Left lung (tissue), 4 donors: ENCODE measurements at regions not wholly inside any gene's neighbourhood (a gene's known extent, or its start where the extent isn't known, plus 50 kb on each side); places are given as distances from the start of the nearest gene placed in this dataset.

Experiments
- ATAC-seq: fragments of 200-7000 bp; cut with Tn5 transposase; one replicate; pipeline ENCODE4 v1.9.1; 2020; ENCODE audit warnings: moderate library complexity
- DNase-seq, 4 donors: peaks; one replicate each; pipeline ENCODE4 v3.0.0-alpha.2; 2013 to 2020
- H3K27ac ChIP-seq, 2 donors: fragments of 200-600 bp; sonication (generic) in 1 of 2; one replicate each; pipeline versions ENCODE4 v1.5.0 to v1.8.0; 2020 to 2021
- H3K27me3 ChIP-seq, 2 donors: fragments of 200-600 bp; sonication (generic) in 1 of 2; one replicate each; pipeline versions ENCODE4 v1.5.0 to v1.8.0; 2020 to 2021
- H3K36me3 ChIP-seq, 2 donors: fragments of 200-600 bp; sonication (generic) in 1 of 2; one replicate each; pipeline versions ENCODE4 v1.5.0 to v1.8.0; 2020 to 2021
- H3K4me1 ChIP-seq, 2 donors: fragments of 200-600 bp; one replicate each; pipeline ENCODE4 v1.8.0; 2021
- H3K4me3 ChIP-seq, 2 donors: fragments of 200-600 bp; sonication (generic) in 1 of 2; one replicate each; pipeline versions ENCODE4 v1.5.0 to v1.8.0; 2020 to 2021; ENCODE audit warnings: mild to moderate bottlenecking in 1 of 2
- H3K9me3 ChIP-seq, 2 donors: fragments of 200-600 bp; sonication (generic) in 1 of 2; one replicate each; pipeline versions ENCODE4 v1.5.0 to v1.8.0; 2020 to 2021
- CTCF ChIP-seq, 2 donors: fragments of 200-600 bp; sonication (generic) in 1 of 2; IDR thresholded peaks; one replicate each; pipeline versions ENCODE4 v1.5.0 to v1.8.0; 2021; ENCODE audit warnings: antibody characterized with exemption in 2 of 2
- intact Hi-C, 2 donors: fragments of 100-400 bp; cut with DNase I; formaldehyde crosslinking; loops; one replicate each; pipeline versions ENCODE4 v1.11.2 to v1.14.2; 2022
- donor health status: DM: no; HTN: yes; CAD: no.
- donor health status: DM: no; HTN: no; CAD: no.

GRCh38 chr3:56919137-56919796 lies 117.5 kb upstream of the ARHGEF3 start:
- H3K27ac ChIP-seq: no peak overlapping the region
- H3K27me3 ChIP-seq: no peaks in the 10 kb centered on the region
- H3K4me3 ChIP-seq: no peak overlapping the region
- ATAC-seq: no peak
- no peak for TF ChIP-seq CTCF (IDR thresholded peaks at IDR 0.05)
- H3K9me3 ChIP-seq: no peaks in the 10 kb centered on the region
- H3K36me3 ChIP-seq: no peaks in the 10 kb centered on the region
- DNase-seq: no peak
- peaks cover 17 to 70% of the 10 kb centered on the region in 2 donors for H3K4me1 ChIP-seq
- intact Hi-C loops: no loop called here

GRCh38 chr3:56918111-56918568 lies 116.4 kb upstream of the ARHGEF3 start:
- H3K4me3 ChIP-seq: no peak overlapping the region
- no peaks in the 10 kb centered on the region for H3K9me3 ChIP-seq
- H3K4me1 ChIP-seq: peaks cover 11 to 59% of the 10 kb centered on the region in 2 donors
- no peak for TF ChIP-seq CTCF (IDR thresholded peaks at IDR 0.05)
- no peaks in the 10 kb centered on the region for H3K27me3 ChIP-seq
- H3K27ac ChIP-seq: peak overlapping the region in 1 of 2 donors; percentile 79
- DNase-seq (no peak), ATAC-seq (no peak)
- intact Hi-C loops: no loop called here
- H3K36me3 ChIP-seq: no peaks in the 10 kb centered on the region

GRCh38 chr3:56917361-56918110 lies 115.8 kb upstream of the ARHGEF3 start:
- intact Hi-C loops: no loop called here
- ATAC-seq: no peak

GRCh38 chr3:56916716-56917360 lies 115.1 kb upstream of the ARHGEF3 start:
- ATAC-seq (no peak), DNase-seq (no peak)
- Histone ChIP-seq H3K27ac (peak overlapping the region in 1 of 2 donors; percentile 79), H3K4me3 (peak overlapping the region in 1 of 2 donors; percentile 39), H3K4me1 (peaks cover 4 to 47% of the 10 kb centered on the region in 2 donors), H3K27me3 (no peaks in the 10 kb centered on the region), H3K36me3 (no peaks in the 10 kb centered on the region), H3K9me3 (no peaks in the 10 kb centered on the region)
- TF ChIP-seq CTCF (IDR thresholded peaks at IDR 0.05): no peak
- intact Hi-C loops: no loop called here

More at GRCh38 chr3:56917361-56918110, 115.8 kb upstream of the ARHGEF3 start:
- peak overlapping the region in 1 of 2 donors; percentile 79 for H3K27ac ChIP-seq
- no peaks in the 10 kb centered on the region for H3K9me3 ChIP-seq
- no peaks in the 10 kb centered on the region for H3K36me3 ChIP-seq
- no peak overlapping the region for H3K4me3 ChIP-seq
- no peak for DNase-seq
- peaks cover 10 to 53% of the 10 kb centered on the region in 2 donors for H3K4me1 ChIP-seq
- no peaks in the 10 kb centered on the region for H3K27me3 ChIP-seq
- no peak for TF ChIP-seq CTCF (IDR thresholded peaks at IDR 0.05)
